ENCODE measurements at regions not wholly inside any gene's neighbourhood (a gene's known extent, or its start where the extent isn't known, plus 50 kb on each side); places are given as distances from the start of the nearest gene placed in this dataset.

GRCh38 chr12:75565795-75566194 lies 54.4 kb upstream of the KRR1 start:
- H3K9me3 ChIP-seq = 0 out of 3 replicates have a peak, but pooled peaks cover 5% of the 10 kb centered on the region
- 62% methylated on average over 3 of the region's 3 CpGs for WGBS (ENCODE audit: missing lambda C conversion rate)
- DNase-seq (ENCODE audit: low read depth in 1 of 2, low spot score in 1 of 2) = no peak
- no peaks in the 10 kb centered on the region for H3K4me1 ChIP-seq
- no peak for ATAC-seq
- TF ChIP-seq ZFP36 (IDR thresholded peaks at IDR 0.05; ENCODE audit: borderline replicate concordance, partially characterized antibody) (peak; percentile 64), HOXA7 (CRISPR knock-in tag; IDR thresholded peaks at IDR 0.05) (no peak), MAX (IDR thresholded peaks at IDR 0.05) (no peak)
- no peak overlapping the region for H3K4me2 ChIP-seq
- no peak overlapping the region for H3K27ac ChIP-seq
- ChIA-PET POLR2A (no interaction called here), CTCF (no interaction called here)
- H3K4me3 ChIP-seq = no peak overlapping the region
- no peak for FAIRE-seq

GRCh38 chr12:75564852-75565251 lies 53.4 kb upstream of the KRR1 start:
- 76% methylated on average over 4 of the region's 4 CpGs for WGBS (ENCODE audit: missing lambda C conversion rate)
- POLR2A ChIA-PET = no interaction called here
- TF ChIP-seq CHD2 (IDR thresholded peaks at IDR 0.05; ENCODE audit: low read length, partially characterized antibody) (no peak), KDM1A (IDR thresholded peaks at IDR 0.05; ENCODE audit: low read depth) (no peak), ZSCAN20 (CRISPR knock-in tag; IDR thresholded peaks at IDR 0.05) (no peak), HOXB5 (CRISPR knock-in tag; IDR thresholded peaks at IDR 0.05) (no peak), CEBPB (IDR thresholded peaks at IDR 0.05) (no peak), MAFK (IDR thresholded peaks at IDR 0.05; ENCODE audit: partially characterized antibody) (no peak), CTCF (IDR thresholded peaks at IDR 0.05) (no peak), HES2 (IDR thresholded peaks at IDR 0.05) (no peak), NFE2L2 (conservative IDR thresholded peaks at IDR 0.05; ENCODE audit: low read length) (no peak), TP53 (CRISPR knock-in tag; IDR thresholded peaks at IDR 0.05) (no peak)
- no peak overlapping the region for H3K27ac ChIP-seq
- 0 out of 3 replicates have a peak, but pooled peaks cover 5% of the 10 kb centered on the region for H3K9me3 ChIP-seq
- DNase-seq (ENCODE audit: low read depth in 1 of 2, low spot score in 1 of 2) (no peak), FAIRE-seq (no peak), ATAC-seq (no peak)
- CTCF ChIA-PET = interaction anchor here (0.6 to 0.8 kb wide), 2 partner anchors 15 to 235 kb away, joined by 3 to 8 read pairs; no protein-coding TSS in a partner anchor
- no peak overlapping the region for H3K4me2 ChIP-seq
- 0 out of 3 replicates have a peak, but pooled peaks cover 3% of the 10 kb centered on the region for H3K4me1 ChIP-seq
- H3K4me3 ChIP-seq = no peak overlapping the region

- no peak overlapping the region for H3K27ac ChIP-seq
- H3K4me3 ChIP-seq = no peak overlapping the region
- 0 out of 3 replicates have a peak, but pooled peaks cover 3% of the 10 kb centered on the region for H3K4me1 ChIP-seq
- ChIA-PET POLR2A (no interaction called here), CTCF (interaction anchor here (0.6 to 0.8 kb wide), 2 partner anchors 15 to 236 kb away, joined by 3 to 8 read pairs; no protein-coding TSS in a partner anchor)
- 0 out of 3 replicates have a peak, but pooled peaks cover 5% of the 10 kb centered on the region for H3K9me3 ChIP-seq
- FAIRE-seq (no peak), DNase-seq (ENCODE audit: low read depth in 1 of 2, low spot score in 1 of 2) (no peak), ATAC-seq (no peak)
- TF ChIP-seq MAZ (IDR thresholded peaks at IDR 0.05; ENCODE audit: borderline replicate concordance, low read depth, low read length) (no peak), JUNB (IDR thresholded peaks at IDR 0.05) (no peak), HES2 (IDR thresholded peaks at IDR 0.05) (no peak), HEYL (CRISPR knock-in tag; IDR thresholded peaks at IDR 0.05) (no peak), TP53 (CRISPR knock-in tag; IDR thresholded peaks at IDR 0.05) (no peak), ZNF302 (CRISPR knock-in tag; IDR thresholded peaks at IDR 0.05) (no peak), SMC3 (IDR thresholded peaks at IDR 0.05) (no peak), EP300 (IDR thresholded peaks at IDR 0.05) (no peak), CBX2 (IDR thresholded peaks at IDR 0.05; ENCODE audit: borderline replicate concordance, low read depth) (no peak)
- H3K4me2 ChIP-seq = no peak overlapping the region
- 75% methylated on average over 2 of the region's 2 CpGs for WGBS (ENCODE audit: missing lambda C conversion rate)
These were observed 53.0 kb upstream of the KRR1 start for GRCh38 chr12:75564398-75564797.
